ENCODE measurements at regions not wholly inside any gene's neighbourhood (a gene's known extent, or its start where the extent isn't known, plus 50 kb on each side); places are given as distances from the start of the nearest gene placed in this dataset.

DNA sequence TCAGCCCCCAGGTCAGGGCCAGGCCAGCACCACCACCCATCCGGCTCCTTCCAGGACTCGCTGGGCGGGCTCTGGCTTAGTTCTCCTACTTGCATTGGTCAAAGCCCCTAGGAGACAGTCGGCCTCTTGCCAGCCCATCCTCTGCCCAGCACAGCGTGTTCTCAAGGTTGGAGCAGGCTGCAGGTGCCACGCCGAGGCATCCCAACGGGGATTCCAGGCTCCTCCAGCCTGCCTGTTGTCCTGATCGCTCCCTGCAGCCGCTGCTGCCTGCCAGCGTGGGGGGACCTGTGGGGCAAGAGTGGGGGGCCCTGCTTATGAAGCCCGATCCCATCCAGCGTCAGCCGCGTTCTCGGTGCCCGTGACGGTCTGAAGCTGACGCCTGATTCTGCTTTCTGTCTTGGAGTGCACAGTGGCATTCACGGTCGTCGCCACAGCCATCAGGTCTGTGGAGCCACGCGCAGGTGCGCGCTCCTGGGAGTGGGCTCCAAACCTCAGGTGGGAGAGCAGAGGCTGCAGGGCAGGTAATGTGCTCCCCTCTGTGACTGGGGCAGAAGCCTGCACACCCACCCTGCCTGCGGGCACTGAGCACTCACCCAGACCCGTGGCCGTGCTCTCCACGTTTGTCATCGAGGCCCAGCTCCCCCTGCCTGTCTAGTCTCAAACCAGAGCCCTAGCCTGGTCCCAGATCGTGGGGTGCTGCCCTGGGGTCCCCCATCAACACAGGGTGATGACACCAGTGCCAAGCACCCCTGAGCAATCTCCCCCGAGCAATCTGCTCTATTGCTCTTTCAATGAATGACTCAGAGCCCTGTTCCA is 991.6 kb downstream of the BRD1 start:
- TF ChIP-seq, protein P1, sequence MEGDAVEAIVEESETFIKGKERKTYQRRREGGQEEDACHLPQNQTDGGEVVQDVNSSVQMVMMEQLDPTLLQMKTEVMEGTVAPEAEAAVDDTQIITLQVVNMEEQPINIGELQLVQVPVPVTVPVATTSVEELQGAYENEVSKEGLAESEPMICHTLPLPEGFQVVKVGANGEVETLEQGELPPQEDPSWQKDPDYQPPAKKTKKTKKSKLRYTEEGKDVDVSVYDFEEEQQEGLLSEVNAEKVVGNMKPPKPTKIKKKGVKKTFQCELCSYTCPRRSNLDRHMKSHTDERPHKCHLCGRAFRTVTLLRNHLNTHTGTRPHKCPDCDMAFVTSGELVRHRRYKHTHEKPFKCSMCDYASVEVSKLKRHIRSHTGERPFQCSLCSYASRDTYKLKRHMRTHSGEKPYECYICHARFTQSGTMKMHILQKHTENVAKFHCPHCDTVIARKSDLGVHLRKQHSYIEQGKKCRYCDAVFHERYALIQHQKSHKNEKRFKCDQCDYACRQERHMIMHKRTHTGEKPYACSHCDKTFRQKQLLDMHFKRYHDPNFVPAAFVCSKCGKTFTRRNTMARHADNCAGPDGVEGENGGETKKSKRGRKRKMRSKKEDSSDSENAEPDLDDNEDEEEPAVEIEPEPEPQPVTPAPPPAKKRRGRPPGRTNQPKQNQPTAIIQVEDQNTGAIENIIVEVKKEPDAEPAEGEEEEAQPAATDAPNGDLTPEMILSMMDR (conservative IDR thresholded peaks at IDR 0.05; ENCODE audit: low read depth, low read length): no peak
- DNase-seq (ENCODE audit: low read depth): no peak
- no peak overlapping the region for H3K4me3 ChIP-seq (ENCODE audit: low read depth, low read length)

DNA sequence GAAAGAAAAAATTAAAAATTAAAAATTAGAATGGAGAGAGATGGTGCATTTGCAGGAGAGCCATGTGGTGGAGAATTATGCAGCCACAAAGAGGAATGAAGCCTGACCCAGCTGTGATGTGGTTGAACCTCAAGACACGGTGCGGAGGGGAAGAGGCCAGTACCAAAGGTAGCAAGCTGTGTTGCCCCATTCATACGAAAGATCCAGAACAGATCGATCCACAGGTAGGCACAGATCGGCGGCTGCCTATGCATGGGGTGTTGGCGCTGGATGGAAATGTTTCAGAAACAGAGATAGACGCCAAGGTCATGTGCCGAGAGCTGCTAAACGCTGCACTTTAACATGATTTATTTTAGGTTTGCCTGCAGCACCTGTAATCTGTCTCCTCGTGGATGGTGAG is 992.3 kb downstream of the BRD1 start:
- H3K4me3 ChIP-seq (ENCODE audit: low read depth, low read length): no peak overlapping the region
- TF ChIP-seq, protein P1 (conservative IDR thresholded peaks at IDR 0.05; ENCODE audit: low read depth, low read length): no peak
- no peak for DNase-seq (ENCODE audit: low read depth)

DNA sequence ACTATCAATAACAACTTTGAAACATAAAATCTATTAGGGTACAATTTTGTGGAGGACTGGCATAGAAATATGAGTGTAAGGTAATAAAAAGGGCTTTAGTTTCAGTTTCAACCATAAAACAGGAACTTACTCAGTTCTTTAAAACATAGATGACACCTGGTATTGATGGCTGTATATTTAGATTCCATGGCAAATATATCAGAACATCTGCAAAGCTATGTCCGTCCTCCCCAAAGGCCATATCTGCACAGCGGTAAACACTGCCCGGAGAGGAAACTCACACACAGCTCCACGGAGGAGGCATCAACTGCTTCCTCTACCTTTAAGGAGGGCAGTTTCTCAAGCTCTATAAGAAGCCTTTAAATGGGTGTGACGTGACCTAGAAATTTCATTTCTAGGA is 993.3 kb downstream of the BRD1 start:
- no peak overlapping the region for H3K4me3 ChIP-seq (ENCODE audit: low read depth, low read length)
- TF ChIP-seq, protein P1 (conservative IDR thresholded peaks at IDR 0.05; ENCODE audit: low read depth, low read length): no peak

DNA sequence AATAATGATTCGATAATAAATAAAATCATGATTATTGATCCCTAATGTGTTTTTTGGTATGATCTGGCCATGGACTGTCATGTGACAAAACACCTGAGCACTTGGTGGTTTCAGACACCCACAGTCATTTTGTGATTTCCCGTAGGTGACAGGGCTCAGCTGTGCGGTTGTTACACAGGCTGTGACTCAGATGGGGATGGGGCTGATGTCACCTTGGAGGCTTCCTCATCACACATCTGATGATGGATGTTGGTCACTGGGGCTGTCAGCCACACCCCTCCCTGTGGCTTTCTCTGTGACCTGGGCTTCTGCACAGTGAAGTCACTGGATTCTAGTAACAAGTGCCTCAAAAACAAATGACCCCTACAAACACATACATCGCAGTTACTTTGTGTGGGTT is 995.1 kb downstream of the BRD1 start:
- no peak for DNase-seq (ENCODE audit: low read depth)
- H3K4me3 ChIP-seq (ENCODE audit: low read depth, low read length): no peak overlapping the region
- TF ChIP-seq, protein P1 (conservative IDR thresholded peaks at IDR 0.05; ENCODE audit: low read depth, low read length): no peak

More for the DNA sequence above, 993.3 kb downstream of the BRD1 start:
- no peak for DNase-seq (ENCODE audit: low read depth)

DNA sequence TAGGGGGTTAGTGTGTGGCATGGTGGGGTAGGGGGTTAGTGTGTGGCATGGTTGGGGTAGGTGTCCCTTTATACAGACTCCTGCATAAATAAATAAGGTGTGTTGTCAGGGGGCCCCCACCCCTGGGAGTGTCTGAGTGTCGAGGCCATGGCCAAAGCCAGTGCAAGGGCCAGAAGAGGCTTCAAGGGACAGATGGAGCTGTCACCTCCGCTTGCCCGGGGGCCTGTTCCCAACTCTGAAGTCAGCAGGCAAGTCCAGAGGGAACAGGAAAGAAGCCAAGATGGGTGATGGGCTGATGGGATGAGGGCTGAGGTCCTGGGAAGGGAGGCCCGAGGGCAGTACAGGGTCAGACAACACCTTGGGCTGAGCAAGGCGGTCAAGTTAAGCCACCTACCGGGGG is 997.8 kb downstream of the BRD1 start:
- DNase-seq (ENCODE audit: low read depth): no peak
- TF ChIP-seq, protein P1 (conservative IDR thresholded peaks at IDR 0.05; ENCODE audit: low read depth, low read length): no peak
- no peak overlapping the region for H3K4me3 ChIP-seq (ENCODE audit: low read depth, low read length)

DNA sequence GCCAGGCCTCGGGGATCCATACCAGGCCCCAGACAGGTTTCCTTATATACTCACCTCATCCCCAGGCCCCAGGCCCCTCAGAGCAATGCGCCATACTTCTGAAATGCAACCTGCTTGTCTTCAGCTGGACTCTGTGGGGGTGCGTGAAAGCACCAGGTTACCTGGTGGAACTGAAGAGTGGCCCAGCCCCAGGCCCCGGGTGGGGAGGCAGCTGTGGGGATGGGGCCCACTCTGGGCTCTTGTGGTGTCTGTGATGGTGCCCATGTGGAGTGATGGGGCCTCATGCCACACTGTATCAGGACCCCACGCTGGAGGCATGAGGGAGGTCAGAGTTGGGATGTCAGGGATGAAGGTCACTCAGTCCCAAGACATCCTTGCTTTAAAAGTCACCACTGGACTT is 999.0 kb downstream of the BRD1 start:
- TF ChIP-seq, protein P1 (conservative IDR thresholded peaks at IDR 0.05; ENCODE audit: low read depth, low read length): no peak
- DNase-seq (ENCODE audit: low read depth): no peak

More for the DNA sequence above, 999.0 kb downstream of the BRD1 start:
- no peak overlapping the region for H3K4me3 ChIP-seq (ENCODE audit: low read depth, low read length)
